Jurkat, Clone E6-1 (cell line): ENCODE measurements at regions not wholly inside any gene's neighbourhood (a gene's known extent, or its start where the extent isn't known, plus 50 kb on each side); places are given as distances from the start of the nearest gene placed in this dataset.

Experiments used
- DNase-seq: peaks from one replicate; pipeline ENCODE4 v3.0.0-alpha.2; 2011; ENCODE audit warnings: low read depth, low spot score
- H3K4me3 ChIP-seq: 2 replicates; pipeline ENCODE4 v1.5.1; 2011; ENCODE audit warnings: mild to moderate bottlenecking, low read length, control low read depth, moderate library complexity

- H3K4me3 ChIP-seq, result no peak overlapping the region
- DNase-seq, result no peak
Measured at GRCh38 chr2:220002251-220002650, 374.8 kb downstream of the SLC4A3 start.

GRCh38 chr2:220002699-220003098 lies 375.3 kb downstream of the SLC4A3 start:
- H3K4me3 ChIP-seq, result no peak overlapping the region
- DNase-seq, result peak; percentile 71

GRCh38 chr2:220005362-220005761 lies 377.9 kb downstream of the SLC4A3 start:
- DNase-seq, result no peak
- H3K4me3 ChIP-seq, result no peak overlapping the region

GRCh38 chr2:220006152-220006621 lies 378.8 kb downstream of the SLC4A3 start:
- no peak for DNase-seq
- no peak overlapping the region for H3K4me3 ChIP-seq

- H3K4me3 ChIP-seq, result no peak overlapping the region
- DNase-seq, result no peak
Measured at GRCh38 chr2:220011859-220012258, 384.4 kb downstream of the SLC4A3 start.

- DNase-seq, result no peak
- H3K4me3 ChIP-seq, result no peak overlapping the region
Measured at GRCh38 chr2:220014961-220015360, 387.5 kb downstream of the SLC4A3 start.

- DNase-seq, result no peak
- H3K4me3 ChIP-seq, result no peak overlapping the region
Measured at GRCh38 chr2:220015576-220015975, 388.1 kb downstream of the SLC4A3 start.

GRCh38 chr2:220025207-220025606 lies 397.8 kb downstream of the SLC4A3 start:
- no peak overlapping the region for H3K4me3 ChIP-seq
- DNase-seq, result no peak

GRCh38 chr2:220029013-220029412 lies 401.6 kb downstream of the SLC4A3 start:
- no peak overlapping the region for H3K4me3 ChIP-seq
- no peak for DNase-seq

GRCh38 chr2:220033546-220033945 lies 406.1 kb downstream of the SLC4A3 start:
- no peak overlapping the region for H3K4me3 ChIP-seq
- DNase-seq, result no peak

GRCh38 chr2:220034426-220035130 lies 407.1 kb downstream of the SLC4A3 start:
- no peak overlapping the region for H3K4me3 ChIP-seq
- DNase-seq, result no peak

GRCh38 chr2:220036431-220036830 lies 409.0 kb downstream of the SLC4A3 start:
- no peak overlapping the region for H3K4me3 ChIP-seq
- no peak for DNase-seq

GRCh38 chr2:220040346-220040745 lies 412.9 kb downstream of the SLC4A3 start:
- DNase-seq, result no peak
- no peak overlapping the region for H3K4me3 ChIP-seq

- no peak overlapping the region for H3K4me3 ChIP-seq
- no peak for DNase-seq
Measured at GRCh38 chr2:220041447-220041846, 414.0 kb downstream of the SLC4A3 start.

- DNase-seq, result no peak
- no peak overlapping the region for H3K4me3 ChIP-seq
Measured at GRCh38 chr2:220043155-220043989, 415.9 kb downstream of the SLC4A3 start.

- DNase-seq, result no peak
- no peak overlapping the region for H3K4me3 ChIP-seq
Measured at GRCh38 chr2:220043990-220044335, 416.5 kb downstream of the SLC4A3 start.

GRCh38 chr2:220044383-220044782 lies 417.0 kb downstream of the SLC4A3 start:
- no peak for DNase-seq
- no peak overlapping the region for H3K4me3 ChIP-seq

- no peak overlapping the region for H3K4me3 ChIP-seq
- DNase-seq, result no peak
Measured at GRCh38 chr2:220046507-220046906, 419.1 kb downstream of the SLC4A3 start.

- DNase-seq, result no peak
- no peak overlapping the region for H3K4me3 ChIP-seq
Measured at GRCh38 chr2:220051716-220052115, 424.3 kb downstream of the SLC4A3 start.

- DNase-seq, result no peak
Measured at GRCh38 chr2:220053919-220054318, 426.5 kb downstream of the SLC4A3 start.

GRCh38 chr2:220057391-220057790 lies 430.0 kb downstream of the SLC4A3 start:
- no peak overlapping the region for H3K4me3 ChIP-seq
- DNase-seq, result no peak

More at GRCh38 chr2:220053919-220054318, 426.5 kb downstream of the SLC4A3 start:
- no peak overlapping the region for H3K4me3 ChIP-seq
